GM23338 (cell line): ENCODE measurements at regions not wholly inside any gene's neighbourhood (a gene's known extent, or its start where the extent isn't known, plus 50 kb on each side); places are given as distances from the start of the nearest gene placed in this dataset.
A peak's percentile ranks its signal among the peaks of the same experiment; 100 is the strongest.

Experiments used
- ATAC-seq: fragments of 200-7000 bp; cut with Tn5 transposase; 3 replicates; pipeline ENCODE4 v1.9.1; 2020
- DNase-seq: peaks from one replicate; pipeline ENCODE4 v3.0.0-alpha.2; 2015; ENCODE audit warnings: low spot score
- H2AFZ ChIP-seq: fragments of 200-600 bp; sonication (generic); 2 replicates; pipeline ENCODE4 v1.8.0; 2016; ENCODE audit warnings: antibody characterized with exemption, mild to moderate bottlenecking, moderate library complexity
- H3F3A ChIP-seq: fragments of 200-600 bp; sonication (generic); replicated peaks from 2 replicates; pipeline ENCODE4 v1.8.0; 2017; ENCODE audit warnings: antibody characterized with exemption, mixed run types, low read depth
- H3K27ac ChIP-seq: fragments of 200-600 bp; sonication (generic); 2 replicates; pipeline ENCODE4 v1.6.1; 2016; ENCODE audit warnings: low read depth
- H3K27me3 ChIP-seq: fragments of 200-600 bp; sonication (generic); 2 replicates; pipeline ENCODE4 v1.8.0; 2016; ENCODE audit warnings: mild to moderate bottlenecking, mixed run types, moderate library complexity; ENCODE audit not compliant: insufficient read depth
- H3K36me3 ChIP-seq: fragments of 200-600 bp; sonication (generic); 2 replicates; pipeline ENCODE4 v1.8.0; 2016; ENCODE audit warnings: mild to moderate bottlenecking; ENCODE audit not compliant: insufficient read depth
- H3K4me1 ChIP-seq: fragments of 200-600 bp; sonication (generic); 2 replicates; pipeline ENCODE4 v1.8.0; 2016; ENCODE audit warnings: mild to moderate bottlenecking, moderate library complexity; ENCODE audit not compliant: insufficient read depth
- H3K4me2 ChIP-seq: fragments of 200-600 bp; sonication (generic); 2 replicates; pipeline ENCODE4 v1.7.1; 2017; ENCODE audit warnings: mixed run types
- H3K4me3 ChIP-seq: fragments of 200-600 bp; sonication (generic); 2 replicates; pipeline ENCODE4 v1.6.1; 2016; ENCODE audit warnings: mixed run types
- H3K79me2 ChIP-seq: fragments of 200-600 bp; sonication (generic); replicated peaks from 2 replicates; pipeline ENCODE4 v1.8.0; 2017; ENCODE audit warnings: mild to moderate bottlenecking; ENCODE audit not compliant: insufficient read depth
- H3K9me2 ChIP-seq: fragments of 200-600 bp; sonication (generic); 2 replicates; pipeline ENCODE4 v1.8.0; 2017; ENCODE audit not compliant: insufficient read depth
- H4K20me1 ChIP-seq: fragments of 200-600 bp; sonication (generic); replicated peaks from 2 replicates; pipeline ENCODE4 v1.8.0; 2017; ENCODE audit warnings: mild to moderate bottlenecking; ENCODE audit not compliant: insufficient read depth
- H3K27ac Mint-ChIP-seq: 2 replicates; pipeline ENCODE4 v1.8.0; 2020; ENCODE audit warnings: inconsistent platforms, mild to moderate bottlenecking, moderate library complexity, mixed read lengths
- H3K27me3 Mint-ChIP-seq: 3 replicates; pipeline ENCODE4 v1.8.0; 2022; ENCODE audit warnings: low read depth, mild to moderate bottlenecking, moderate library complexity, mixed read lengths, inconsistent platforms; ENCODE audit not compliant: insufficient read depth, poor library complexity
- H3K36me3 Mint-ChIP-seq: 3 replicates; pipeline ENCODE4 v1.8.0; 2021; ENCODE audit warnings: low read depth, mild to moderate bottlenecking, inconsistent platforms, moderate library complexity, mixed read lengths
- H3K4me1 Mint-ChIP-seq: 3 replicates; pipeline ENCODE4 v1.8.0; 2020; ENCODE audit warnings: mild to moderate bottlenecking, inconsistent platforms, mixed read lengths
- H3K4me3 Mint-ChIP-seq: 3 replicates; pipeline ENCODE4 v1.8.0; 2021; ENCODE audit warnings: moderate library complexity, mild to moderate bottlenecking, inconsistent platforms, mixed read lengths
- H3K9me3 Mint-ChIP-seq: 3 replicates; pipeline ENCODE4 v1.8.0; 2020; ENCODE audit warnings: moderate library complexity, mild to moderate bottlenecking, inconsistent platforms, mixed read lengths
- EZH2 ChIP-seq: fragments of 200-600 bp; sonication (generic); IDR thresholded peaks from one replicate; pipeline ENCODE4 v1.8.0; 2017; ENCODE audit warnings: antibody characterized with exemption, mild to moderate bottlenecking, low read depth; ENCODE audit not compliant: unreplicated experiment
- JUNB ChIP-seq: IDR thresholded peaks from one replicate; pipeline ENCODE4 v1.6.1; 2016; ENCODE audit warnings: antibody characterized with exemption; ENCODE audit not compliant: unreplicated experiment
- NANOG ChIP-seq: IDR thresholded peaks from 2 replicates; pipeline ENCODE4 v1.6.1; 2016; ENCODE audit warnings: antibody characterized with exemption, borderline replicate concordance
- STAT1 ChIP-seq: IDR thresholded peaks from one replicate; pipeline ENCODE4 v1.6.1; 2016; ENCODE audit warnings: antibody characterized with exemption; ENCODE audit not compliant: unreplicated experiment
- ZNF114 ChIP-seq: fragments of 250-450 bp; sonication (Bioruptor Pico); IDR thresholded peaks from 2 replicates; pipeline ENCODE4 v1.5.0; 2020; ENCODE audit warnings: mild to moderate bottlenecking, moderate library complexity
- ZNF331 ChIP-seq: fragments of 250-450 bp; sonication (Bioruptor Pico); IDR thresholded peaks from 2 replicates; pipeline ENCODE4 v1.5.0; 2020; ENCODE audit warnings: low read depth, mild to moderate bottlenecking, moderate library complexity
- TF ChIP-seq, protein P1 (sequence below): fragments of 250-450 bp; sonication (Bioruptor Pico); IDR thresholded peaks from 2 replicates; pipeline ENCODE4 v1.5.0; 2020; ENCODE audit warnings: mild to moderate bottlenecking, moderate library complexity

DNA sequence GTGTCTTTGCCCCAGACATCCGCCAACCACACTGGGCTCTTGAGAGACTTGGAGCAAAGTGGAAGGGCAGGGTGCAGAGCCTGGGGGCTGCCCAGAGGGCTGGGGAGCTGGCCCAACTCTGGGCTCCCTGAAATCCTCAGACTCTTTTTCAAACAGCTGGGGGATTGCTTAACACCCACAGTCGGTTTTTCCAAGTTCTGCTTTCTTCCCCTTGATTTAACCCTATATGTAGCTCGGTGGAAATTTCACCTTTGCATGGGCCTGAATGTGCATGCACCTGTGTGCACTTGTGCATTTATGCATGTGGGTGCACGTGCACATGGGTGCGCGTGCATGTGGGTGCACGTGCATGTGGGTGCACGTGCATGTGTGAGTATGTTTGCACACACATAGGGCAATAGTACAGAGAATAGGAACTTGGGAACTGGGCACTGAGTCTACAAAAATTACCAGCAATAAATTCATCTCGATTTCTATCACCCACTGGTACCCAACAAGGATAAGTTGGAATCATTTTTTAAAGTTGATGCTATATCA is 52.3 kb upstream of the RFLNA start:
- peaks cover 11% of the 10 kb centered on the region for H3K4me1 Mint-ChIP-seq
- H3K27me3 Mint-ChIP-seq, result peaks cover 3% of the 10 kb centered on the region
- H3K27me3 ChIP-seq, result no peaks in the 10 kb centered on the region
- H3F3A ChIP-seq, result 0 out of 2 replicates have a peak, but pooled peaks cover 2% of the 10 kb centered on the region
- peak overlapping the region; percentile 94 for H2AFZ ChIP-seq
- H3K79me2 ChIP-seq, result no peaks in the 10 kb centered on the region
- TF ChIP-seq ZNF331, result no peak
- TF ChIP-seq, protein P1, sequence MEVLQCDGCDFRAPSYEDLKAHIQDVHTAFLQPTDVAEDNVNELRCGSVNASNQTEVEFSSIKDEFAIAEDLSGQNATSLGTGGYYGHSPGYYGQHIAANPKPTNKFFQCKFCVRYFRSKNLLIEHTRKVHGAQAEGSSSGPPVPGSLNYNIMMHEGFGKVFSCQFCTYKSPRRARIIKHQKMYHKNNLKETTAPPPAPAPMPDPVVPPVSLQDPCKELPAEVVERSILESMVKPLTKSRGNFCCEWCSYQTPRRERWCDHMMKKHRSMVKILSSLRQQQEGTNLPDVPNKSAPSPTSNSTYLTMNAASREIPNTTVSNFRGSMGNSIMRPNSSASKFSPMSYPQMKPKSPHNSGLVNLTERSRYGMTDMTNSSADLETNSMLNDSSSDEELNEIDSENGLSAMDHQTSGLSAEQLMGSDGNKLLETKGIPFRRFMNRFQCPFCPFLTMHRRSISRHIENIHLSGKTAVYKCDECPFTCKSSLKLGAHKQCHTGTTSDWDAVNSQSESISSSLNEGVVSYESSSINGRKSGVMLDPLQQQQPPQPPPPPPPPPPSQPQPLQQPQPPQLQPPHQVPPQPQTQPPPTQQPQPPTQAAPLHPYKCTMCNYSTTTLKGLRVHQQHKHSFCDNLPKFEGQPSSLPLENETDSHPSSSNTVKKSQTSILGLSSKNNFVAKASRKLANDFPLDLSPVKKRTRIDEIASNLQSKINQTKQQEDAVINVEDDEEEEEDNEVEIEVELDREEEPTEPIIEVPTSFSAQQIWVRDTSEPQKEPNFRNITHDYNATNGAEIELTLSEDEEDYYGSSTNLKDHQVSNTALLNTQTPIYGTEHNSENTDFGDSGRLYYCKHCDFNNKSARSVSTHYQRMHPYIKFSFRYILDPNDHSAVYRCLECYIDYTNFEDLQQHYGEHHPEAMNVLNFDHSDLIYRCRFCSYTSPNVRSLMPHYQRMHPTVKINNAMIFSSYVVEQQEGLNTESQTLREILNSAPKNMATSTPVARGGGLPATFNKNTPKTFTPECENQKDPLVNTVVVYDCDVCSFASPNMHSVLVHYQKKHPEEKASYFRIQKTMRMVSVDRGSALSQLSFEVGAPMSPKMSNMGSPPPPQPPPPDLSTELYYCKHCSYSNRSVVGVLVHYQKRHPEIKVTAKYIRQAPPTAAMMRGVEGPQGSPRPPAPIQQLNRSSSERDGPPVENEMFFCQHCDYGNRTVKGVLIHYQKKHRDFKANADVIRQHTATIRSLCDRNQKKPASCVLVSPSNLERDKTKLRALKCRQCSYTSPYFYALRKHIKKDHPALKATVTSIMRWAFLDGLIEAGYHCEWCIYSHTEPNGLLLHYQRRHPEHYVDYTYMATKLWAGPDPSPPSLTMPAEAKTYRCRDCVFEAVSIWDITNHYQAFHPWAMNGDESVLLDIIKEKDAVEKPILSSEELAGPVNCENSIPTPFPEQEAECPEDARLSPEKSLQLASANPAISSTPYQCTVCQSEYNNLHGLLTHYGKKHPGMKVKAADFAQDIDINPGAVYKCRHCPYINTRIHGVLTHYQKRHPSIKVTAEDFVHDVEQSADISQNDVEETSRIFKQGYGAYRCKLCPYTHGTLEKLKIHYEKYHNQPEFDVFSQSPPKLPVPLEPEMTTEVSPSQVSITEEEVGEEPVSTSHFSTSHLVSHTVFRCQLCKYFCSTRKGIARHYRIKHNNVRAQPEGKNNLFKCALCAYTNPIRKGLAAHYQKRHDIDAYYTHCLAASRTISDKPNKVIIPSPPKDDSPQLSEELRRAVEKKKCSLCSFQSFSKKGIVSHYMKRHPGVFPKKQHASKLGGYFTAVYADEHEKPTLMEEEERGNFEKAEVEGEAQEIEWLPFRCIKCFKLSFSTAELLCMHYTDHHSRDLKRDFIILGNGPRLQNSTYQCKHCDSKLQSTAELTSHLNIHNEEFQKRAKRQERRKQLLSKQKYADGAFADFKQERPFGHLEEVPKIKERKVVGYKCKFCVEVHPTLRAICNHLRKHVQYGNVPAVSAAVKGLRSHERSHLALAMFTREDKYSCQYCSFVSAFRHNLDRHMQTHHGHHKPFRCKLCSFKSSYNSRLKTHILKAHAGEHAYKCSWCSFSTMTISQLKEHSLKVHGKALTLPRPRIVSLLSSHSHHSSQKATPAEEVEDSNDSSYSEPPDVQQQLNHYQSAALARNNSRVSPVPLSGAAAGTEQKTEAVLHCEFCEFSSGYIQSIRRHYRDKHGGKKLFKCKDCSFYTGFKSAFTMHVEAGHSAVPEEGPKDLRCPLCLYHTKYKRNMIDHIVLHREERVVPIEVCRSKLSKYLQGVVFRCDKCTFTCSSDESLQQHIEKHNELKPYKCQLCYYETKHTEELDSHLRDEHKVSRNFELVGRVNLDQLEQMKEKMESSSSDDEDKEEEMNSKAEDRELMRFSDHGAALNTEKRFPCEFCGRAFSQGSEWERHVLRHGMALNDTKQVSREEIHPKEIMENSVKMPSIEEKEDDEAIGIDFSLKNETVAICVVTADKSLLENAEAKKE, result no peak
- TF ChIP-seq NANOG, result no peak
- TF ChIP-seq JUNB, result no peak
- no peak for TF ChIP-seq ZNF114
- no peak for TF ChIP-seq EZH2
- no peak for TF ChIP-seq STAT1
- H3K27ac Mint-ChIP-seq, result no peak overlapping the region
- H3K9me2 ChIP-seq, result peaks cover 6% of the 10 kb centered on the region; the same call in 1 of the 2 replicates
- ATAC-seq, result no peak; the same call in 2 of the 3 replicates
- no peak for DNase-seq
- H3K4me2 ChIP-seq, result no peak overlapping the region
- no peaks in the 10 kb centered on the region; the same call in 2 of the 3 replicates for H3K9me3 Mint-ChIP-seq
- H3K36me3 ChIP-seq, result no peaks in the 10 kb centered on the region
- H3K36me3 Mint-ChIP-seq, result no peaks in the 10 kb centered on the region
- no peaks in the 10 kb centered on the region; the same call in 1 of the 2 replicates for H3K4me1 ChIP-seq
- H3K4me3 Mint-ChIP-seq, result no peak overlapping the region
- H3K4me3 ChIP-seq, result no peak overlapping the region
- no peak overlapping the region for H3K27ac ChIP-seq
- no peaks in the 10 kb centered on the region for H4K20me1 ChIP-seq
